NT2/D1 (cell line): ENCODE measurements at regions not wholly inside any gene's neighbourhood (a gene's known extent, or its start where the extent isn't known, plus 50 kb on each side); places are given as distances from the start of the nearest gene placed in this dataset.

ENCODE experiments used
- YY1 ChIP-seq: IDR thresholded peaks from 2 replicates; pipeline ENCODE4 v1.6.1; 2011; ENCODE audit not compliant: insufficient read length, insufficient read depth
- ZNF274 ChIP-seq: IDR thresholded peaks from 2 replicates; pipeline ENCODE4 v1.6.1; 2011; ENCODE audit warnings: mild to moderate bottlenecking, low read depth, low read length

DNA sequence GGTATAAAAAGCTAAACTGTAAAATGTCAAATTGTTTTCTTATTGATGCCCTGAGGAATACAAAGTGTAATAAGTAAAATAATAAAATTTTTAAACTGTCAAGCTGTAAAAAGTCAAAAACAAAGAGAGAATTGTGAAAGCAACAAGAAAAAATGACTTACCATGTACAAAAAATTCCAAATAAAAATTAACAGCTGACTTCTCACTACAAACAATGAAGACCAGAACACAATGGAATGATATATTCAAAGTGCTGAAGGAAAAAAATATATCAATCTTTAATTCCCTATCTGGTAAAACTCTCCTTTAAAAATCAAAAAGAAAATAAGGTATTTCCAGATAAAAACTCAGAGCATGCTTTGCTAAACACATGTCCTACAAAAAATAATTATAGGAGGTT lies 883.5 kb downstream of the IGSF11 start:
- TF ChIP-seq ZNF274 (no peak), YY1 (no peak)
